GM12864 (cell line): ENCODE measurements at regions not wholly inside any gene's neighbourhood (a gene's known extent, or its start where the extent isn't known, plus 50 kb on each side); places are given as distances from the start of the nearest gene placed in this dataset.

Experiments
- DNase-seq: peaks from one replicate; pipeline ENCODE4 v3.0.0-alpha.2; 2011; ENCODE audit warnings: low read depth
- H3K4me3 ChIP-seq: 2 replicates; pipeline ENCODE4 v1.5.1; 2011; ENCODE audit warnings: mild to moderate bottlenecking, low read depth, low read length, control low read depth
- CTCF ChIP-seq: IDR thresholded peaks from 2 replicates; pipeline ENCODE4 v1.5.1; 2011; ENCODE audit warnings: low read depth, mild to moderate bottlenecking, moderate library complexity, low read length, control low read depth, inconsistent platforms; ENCODE audit errors: missing control alignments

GRCh38 chr7:41592794-41593193 is 110.1 kb downstream of the INHBA start:
- H3K4me3 ChIP-seq, result no peak overlapping the region
- TF ChIP-seq CTCF, result no peak
- DNase-seq, result no peak

GRCh38 chr7:41592236-41592635 is 110.7 kb downstream of the INHBA start:
- no peak overlapping the region for H3K4me3 ChIP-seq
- DNase-seq, result no peak
- TF ChIP-seq CTCF, result no peak

DNA sequence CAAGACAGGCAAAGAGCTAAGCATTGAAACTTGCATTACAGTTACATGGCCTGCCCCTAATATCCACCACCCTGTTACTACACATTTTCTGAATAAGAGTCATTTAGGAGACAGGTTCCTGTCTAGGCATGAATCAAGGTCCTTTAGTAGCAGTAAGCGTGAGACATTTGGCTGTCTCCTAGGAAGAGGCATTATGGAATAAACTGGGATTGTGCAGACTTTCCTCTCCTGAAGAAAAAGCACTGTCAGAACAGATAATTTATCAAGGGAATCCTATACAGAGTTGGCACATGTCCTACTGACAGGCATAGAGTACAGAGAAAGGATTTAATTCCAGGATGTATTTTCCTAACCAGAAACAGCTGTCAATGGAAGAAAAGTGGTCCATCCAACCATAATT is 111.9 kb downstream of the INHBA start:
- no peak for DNase-seq
- no peak overlapping the region for H3K4me3 ChIP-seq
- no peak for TF ChIP-seq CTCF

- DNase-seq, result no peak
- H3K4me3 ChIP-seq, result no peak overlapping the region
- TF ChIP-seq CTCF, result no peak
Observed at GRCh38 chr7:41588341-41588740, 114.5 kb downstream of the INHBA start.

DNA sequence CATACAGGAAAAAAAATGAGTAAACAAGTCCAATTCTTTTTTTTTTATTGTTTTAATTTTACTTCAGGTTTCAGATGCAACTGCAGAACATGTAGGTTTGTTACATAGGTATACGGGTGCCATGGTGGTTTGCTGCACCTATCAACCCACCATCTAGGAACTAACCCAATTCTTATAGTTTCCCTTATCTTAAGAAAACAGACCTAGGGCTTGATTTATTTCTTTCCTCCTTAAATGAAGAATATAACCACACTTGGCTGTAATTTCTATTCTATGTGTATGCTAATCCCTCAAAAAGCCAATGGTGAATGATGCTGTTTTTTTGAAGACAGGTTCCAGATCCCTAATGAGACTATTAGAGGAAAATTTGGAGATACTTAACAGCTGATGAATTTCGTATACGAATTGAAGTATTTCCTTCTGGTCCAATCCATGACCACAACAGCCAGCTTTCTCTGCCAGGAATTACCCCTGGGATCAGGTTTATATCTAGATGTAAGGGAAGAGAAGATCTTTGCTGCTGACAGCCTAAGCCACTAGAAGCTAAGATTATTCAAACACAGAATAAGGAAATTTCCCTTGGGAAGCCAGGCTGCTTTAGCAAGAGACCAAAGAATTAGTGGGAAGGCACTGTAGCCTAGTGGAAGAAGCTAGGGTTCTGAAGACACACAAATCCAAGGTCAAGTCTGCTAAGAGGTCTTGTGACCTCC is 115.8 kb downstream of the INHBA start:
- no peak for TF ChIP-seq CTCF

DNA sequence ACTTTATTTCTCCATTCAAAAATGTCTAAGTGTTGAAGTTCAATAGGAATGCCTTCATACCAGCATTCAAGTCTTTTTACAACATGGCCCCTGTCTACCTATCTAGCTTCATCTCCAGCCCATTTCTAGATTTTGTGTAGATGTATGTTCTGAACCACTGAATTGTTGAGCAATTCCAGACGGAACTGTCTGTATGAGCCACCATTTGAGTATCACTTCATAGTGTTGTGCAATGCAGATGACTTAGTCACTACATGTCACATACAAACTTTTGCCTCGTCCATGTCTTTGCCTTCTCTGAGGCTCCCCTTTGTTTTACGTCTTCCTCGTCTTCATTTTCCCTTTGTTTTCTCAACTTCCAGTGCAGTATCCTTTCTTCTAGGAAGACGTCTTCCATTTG is 118.1 kb downstream of the INHBA start:
- no peak for TF ChIP-seq CTCF
- DNase-seq, result no peak
- no peak overlapping the region for H3K4me3 ChIP-seq

More for the DNA sequence above, 115.8 kb downstream of the INHBA start:
- no peak for DNase-seq
- H3K4me3 ChIP-seq, result no peak overlapping the region

DNA sequence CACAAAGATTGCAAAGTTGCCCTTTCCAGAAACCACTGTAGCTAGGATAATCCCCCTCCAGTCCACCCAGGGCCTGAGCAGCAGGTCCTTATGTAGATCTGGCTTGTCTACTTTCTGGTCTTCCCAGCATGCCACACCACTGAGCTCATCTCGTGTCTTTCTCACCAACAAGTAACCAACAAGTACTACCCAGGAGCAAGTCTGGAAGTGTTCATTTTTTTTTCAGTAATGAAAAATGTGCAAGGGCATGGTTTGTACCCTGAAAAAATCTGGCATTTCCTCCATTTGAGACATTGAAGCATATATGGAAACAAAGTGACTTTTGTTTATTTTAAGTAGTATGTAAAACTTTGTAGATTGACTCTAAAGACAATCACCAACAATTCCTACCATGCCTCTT is 120.8 kb downstream of the INHBA start:
- no peak for DNase-seq
- H3K4me3 ChIP-seq, result no peak overlapping the region
- no peak for TF ChIP-seq CTCF
